Hematopoietic multipotent progenitor cell (in vitro differentiated cells): ENCODE measurements at regions not wholly inside any gene's neighbourhood (a gene's known extent, or its start where the extent isn't known, plus 50 kb on each side); places are given as distances from the start of the nearest gene placed in this dataset.

Experiments
- DNase-seq, 3 donors: peaks; one replicate each; pipeline ENCODE4 v3.0.0-alpha.2; 2011 to 2015; ENCODE audit warnings: low read depth in 2 of 3, low spot score in 2 of 3

GRCh38 chr15:80308002-80308401 is 56.0 kb upstream of the CTXND1 start:
- DNase-seq: no peak

DNA sequence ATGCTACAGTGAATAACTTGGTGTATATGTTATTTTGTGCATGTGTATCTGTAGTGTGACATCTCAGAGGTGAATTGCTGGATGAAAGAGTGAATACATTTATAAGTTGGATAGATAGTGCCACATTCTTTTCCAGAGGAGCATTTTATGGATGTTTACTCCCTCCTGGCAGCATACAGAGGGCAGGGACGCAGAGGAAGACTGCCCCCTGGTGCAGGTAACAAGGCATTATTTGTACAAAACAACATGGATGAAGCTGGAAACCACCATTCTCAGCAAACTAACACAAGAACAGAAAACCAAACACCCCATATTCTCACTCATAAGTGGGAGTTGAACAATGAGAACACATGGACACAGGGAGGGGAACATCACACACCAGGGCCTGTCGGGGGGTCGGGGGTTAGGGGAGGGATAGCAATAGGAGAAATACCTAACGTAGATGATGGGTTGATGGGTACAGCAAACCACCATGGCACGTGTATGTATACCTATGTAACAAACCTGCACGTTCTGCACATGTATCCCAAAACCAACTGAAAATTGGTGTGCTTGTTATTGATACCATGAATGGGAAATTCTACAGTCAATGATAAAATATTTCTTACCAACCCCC is 57.9 kb upstream of the CTXND1 start:
- DNase-seq: peak in 2 of 3 donors; percentile 12 to 42

DNA sequence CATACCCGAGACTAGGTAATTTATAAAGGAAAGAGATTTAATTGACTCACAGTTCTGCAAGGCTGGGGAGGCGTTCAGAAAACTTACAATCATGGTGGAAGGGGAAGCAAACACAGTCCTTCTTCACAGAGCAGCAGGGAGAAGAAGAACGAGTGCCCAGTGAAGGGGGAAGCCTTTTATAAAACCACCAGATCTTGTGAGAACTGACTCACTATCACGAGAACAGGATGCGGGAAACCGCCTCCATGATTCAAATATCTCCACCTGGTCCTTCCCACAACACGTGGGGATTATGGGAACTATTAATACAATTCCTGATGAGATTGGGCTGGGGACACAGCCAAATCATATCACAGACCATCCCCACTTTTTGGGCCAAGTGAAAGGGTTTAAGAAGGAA is 58.8 kb upstream of the CTXND1 start:
- DNase-seq: no peak

- no peak for DNase-seq
These were observed 63.4 kb upstream of the CTXND1 start for GRCh38 chr15:80315289-80315987.

GRCh38 chr15:80317389-80318182 is 65.6 kb upstream of the CTXND1 start:
- no peak for DNase-seq

- DNase-seq: no peak
These were observed 69.8 kb upstream of the CTXND1 start for GRCh38 chr15:80321853-80322252.

DNA sequence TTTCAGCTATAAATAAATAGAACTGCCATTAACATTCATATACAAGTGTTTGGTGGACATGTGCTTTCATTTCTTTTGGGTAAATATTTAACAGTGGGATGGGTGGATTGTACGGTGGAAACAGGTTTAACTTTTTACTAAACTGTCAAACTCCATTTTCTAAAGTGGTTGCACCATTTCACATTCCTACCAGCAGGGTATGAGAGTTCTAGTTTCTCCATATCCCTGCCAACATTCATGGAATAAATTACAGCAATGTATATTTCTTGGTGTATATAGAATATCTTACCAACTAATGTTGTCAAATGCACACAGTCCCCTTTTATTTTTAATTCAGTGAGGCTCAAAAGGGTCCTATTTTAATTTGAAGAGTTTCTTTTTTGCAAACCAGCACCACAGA is 71.3 kb upstream of the CTXND1 start:
- DNase-seq: no peak

DNA sequence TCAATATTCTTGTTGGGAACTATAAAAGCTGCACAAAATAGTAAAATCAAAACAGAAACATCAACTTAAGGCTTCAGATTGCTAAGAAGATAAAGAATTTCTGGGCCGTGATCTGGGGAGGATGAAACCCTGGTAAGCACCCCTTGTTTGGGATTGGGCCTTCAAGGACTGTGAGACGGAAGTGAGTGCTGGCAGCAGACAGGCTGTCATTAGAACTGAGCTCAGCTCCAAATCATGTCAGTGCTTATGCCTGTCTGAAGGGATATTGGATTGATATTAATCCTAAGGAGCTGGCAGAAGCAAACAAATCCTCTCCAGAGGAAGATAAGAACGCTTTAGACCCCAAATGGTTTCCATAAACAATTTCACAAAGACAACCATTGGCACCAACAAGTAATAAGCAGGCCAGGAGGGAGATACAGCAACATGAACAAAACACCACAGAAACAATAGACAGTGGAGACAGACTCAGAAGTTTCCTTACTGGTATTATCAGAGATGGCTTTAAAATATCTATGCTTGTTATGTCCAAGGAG is 72.6 kb upstream of the CTXND1 start:
- DNase-seq: no peak

DNA sequence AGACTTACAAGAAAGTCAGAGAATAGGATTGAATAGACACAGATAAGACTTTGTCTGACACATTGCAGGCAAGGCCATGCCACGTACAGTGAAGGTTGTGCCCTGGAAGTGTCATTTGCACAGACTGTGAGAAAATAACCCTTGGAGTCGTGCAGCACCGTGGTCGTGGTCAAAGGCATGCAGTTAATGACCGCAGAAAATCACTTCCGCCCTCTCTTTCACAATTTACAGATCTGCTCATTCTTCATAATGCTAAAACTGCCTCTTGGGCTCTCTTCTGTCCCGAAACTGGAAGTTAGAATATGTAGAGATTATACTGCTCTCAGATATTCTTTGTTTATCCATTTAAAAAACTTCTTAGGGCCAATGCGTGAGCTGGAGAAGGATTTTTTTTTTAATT is 73.2 kb upstream of the CTXND1 start:
- no peak for DNase-seq

- no peak for DNase-seq
These were observed 74.3 kb upstream of the CTXND1 start for GRCh38 chr15:80326270-80326669.

GRCh38 chr15:80328496-80328895 is 75.7 kb upstream of the ARNT2 start:
- no peak for DNase-seq

DNA sequence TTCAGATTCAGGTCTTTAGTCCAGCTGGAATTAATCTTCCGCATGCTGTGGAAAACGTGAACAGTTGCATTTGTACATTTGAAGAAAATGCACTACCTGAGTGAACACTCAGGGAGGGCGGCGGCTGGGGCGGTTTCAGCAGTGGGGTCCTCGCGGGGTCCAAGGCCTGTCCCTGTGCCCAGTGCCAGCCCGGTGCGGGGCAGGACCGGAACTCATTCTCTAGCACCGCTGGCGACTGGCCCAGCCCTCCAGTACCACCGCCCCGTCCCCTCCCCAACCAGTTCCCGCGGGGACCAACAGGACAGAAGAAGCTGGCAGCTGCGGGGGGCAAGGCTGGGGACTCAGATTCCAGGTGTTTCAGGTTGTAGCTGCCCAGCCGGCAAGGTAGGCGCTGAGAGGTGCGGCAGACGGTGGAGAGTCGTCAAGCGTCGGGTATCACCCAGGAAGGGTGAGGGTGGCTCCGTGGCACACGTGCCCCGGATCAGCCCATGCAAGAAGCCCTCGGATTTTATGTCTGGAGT is 72.2 kb upstream of the ARNT2 start:
- DNase-seq: no peak

GRCh38 chr15:80333261-80333660 is 70.9 kb upstream of the ARNT2 start:
- DNase-seq: no peak

GRCh38 chr15:80334521-80334920 is 69.7 kb upstream of the ARNT2 start:
- no peak for DNase-seq

GRCh38 chr15:80339601-80340000 is 64.6 kb upstream of the ARNT2 start:
- DNase-seq: no peak

- no peak for DNase-seq
These were observed 62.0 kb upstream of the ARNT2 start for GRCh38 chr15:80342148-80342547.

- no peak for DNase-seq
These were observed 60.6 kb upstream of the ARNT2 start for GRCh38 chr15:80343554-80343992.

GRCh38 chr15:80350941-80351610 is 53.1 kb upstream of the ARNT2 start:
- no peak for DNase-seq
